Glutamatergic neuron (in vitro differentiated cells): ENCODE measurements at regions not wholly inside any gene's neighbourhood (a gene's known extent, or its start where the extent isn't known, plus 50 kb on each side); places are given as distances from the start of the nearest gene placed in this dataset.

ENCODE experiments used
- DNase-seq: peaks from one replicate; pipeline ENCODE4 v3.0.0; 2022
- H3K27ac Mint-ChIP-seq: one replicate; pipeline ENCODE4 v1.8.0; 2020; ENCODE audit warnings: mild to moderate bottlenecking, mixed read lengths, inconsistent platforms; ENCODE audit not compliant: unreplicated experiment
- H3K27me3 Mint-ChIP-seq: one replicate; pipeline ENCODE4 v1.8.0; 2020; ENCODE audit warnings: mild to moderate bottlenecking, moderate library complexity, mixed read lengths, inconsistent platforms; ENCODE audit not compliant: unreplicated experiment
- H3K36me3 Mint-ChIP-seq: one replicate; pipeline ENCODE4 v1.8.0; 2020; ENCODE audit warnings: mild to moderate bottlenecking, mixed read lengths, inconsistent platforms; ENCODE audit not compliant: unreplicated experiment
- H3K4me1 Mint-ChIP-seq: one replicate; pipeline ENCODE4 v1.8.0; 2020; ENCODE audit warnings: mild to moderate bottlenecking, low read depth, mixed read lengths, inconsistent platforms; ENCODE audit not compliant: unreplicated experiment
- H3K4me3 Mint-ChIP-seq: one replicate; pipeline ENCODE4 v1.8.0; 2020; ENCODE audit warnings: mild to moderate bottlenecking, mixed read lengths, inconsistent platforms; ENCODE audit not compliant: unreplicated experiment
- H3K9me3 Mint-ChIP-seq: one replicate; pipeline ENCODE4 v1.8.0; 2020; ENCODE audit warnings: mild to moderate bottlenecking, moderate library complexity, mixed read lengths, inconsistent platforms; ENCODE audit not compliant: unreplicated experiment
- TF ChIP-seq, protein P1 (sequence below): fragments of 200-600 bp; sonication (generic); IDR thresholded peaks from one replicate; pipeline ENCODE4 v1.5.0; 2021; ENCODE audit not compliant: partially characterized antibody, unreplicated experiment

DNA sequence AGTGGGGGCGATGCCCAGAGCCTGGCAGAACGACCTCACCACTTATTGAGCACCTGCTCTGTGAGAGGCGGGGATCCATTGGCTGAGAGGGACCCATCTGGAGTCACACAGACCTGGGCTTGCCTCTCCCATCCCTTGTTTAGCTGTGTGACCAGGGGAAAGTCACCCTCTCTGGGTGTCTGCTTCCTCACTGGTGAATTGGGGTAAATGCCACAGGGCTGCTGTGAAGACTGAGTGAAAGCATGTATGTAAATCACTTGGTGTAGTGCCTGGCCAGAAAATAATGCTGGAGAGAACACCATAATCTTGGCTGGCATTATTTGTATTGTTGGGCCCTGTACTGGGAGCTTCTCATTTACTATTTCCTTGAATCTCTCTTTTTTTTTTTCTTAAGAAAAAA lies 83.4 kb upstream of the PRL start:
- Mint-ChIP-seq H3K9me3 (peaks cover 2% of the 10 kb centered on the region), H3K4me1 (no peaks in the 10 kb centered on the region), H3K27me3 (no peaks in the 10 kb centered on the region), H3K36me3 (no peaks in the 10 kb centered on the region), H3K4me3 (no peak overlapping the region), H3K27ac (no peak overlapping the region)
- TF ChIP-seq, protein P1, sequence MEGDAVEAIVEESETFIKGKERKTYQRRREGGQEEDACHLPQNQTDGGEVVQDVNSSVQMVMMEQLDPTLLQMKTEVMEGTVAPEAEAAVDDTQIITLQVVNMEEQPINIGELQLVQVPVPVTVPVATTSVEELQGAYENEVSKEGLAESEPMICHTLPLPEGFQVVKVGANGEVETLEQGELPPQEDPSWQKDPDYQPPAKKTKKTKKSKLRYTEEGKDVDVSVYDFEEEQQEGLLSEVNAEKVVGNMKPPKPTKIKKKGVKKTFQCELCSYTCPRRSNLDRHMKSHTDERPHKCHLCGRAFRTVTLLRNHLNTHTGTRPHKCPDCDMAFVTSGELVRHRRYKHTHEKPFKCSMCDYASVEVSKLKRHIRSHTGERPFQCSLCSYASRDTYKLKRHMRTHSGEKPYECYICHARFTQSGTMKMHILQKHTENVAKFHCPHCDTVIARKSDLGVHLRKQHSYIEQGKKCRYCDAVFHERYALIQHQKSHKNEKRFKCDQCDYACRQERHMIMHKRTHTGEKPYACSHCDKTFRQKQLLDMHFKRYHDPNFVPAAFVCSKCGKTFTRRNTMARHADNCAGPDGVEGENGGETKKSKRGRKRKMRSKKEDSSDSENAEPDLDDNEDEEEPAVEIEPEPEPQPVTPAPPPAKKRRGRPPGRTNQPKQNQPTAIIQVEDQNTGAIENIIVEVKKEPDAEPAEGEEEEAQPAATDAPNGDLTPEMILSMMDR, result no peak
- no peak for DNase-seq

DNA sequence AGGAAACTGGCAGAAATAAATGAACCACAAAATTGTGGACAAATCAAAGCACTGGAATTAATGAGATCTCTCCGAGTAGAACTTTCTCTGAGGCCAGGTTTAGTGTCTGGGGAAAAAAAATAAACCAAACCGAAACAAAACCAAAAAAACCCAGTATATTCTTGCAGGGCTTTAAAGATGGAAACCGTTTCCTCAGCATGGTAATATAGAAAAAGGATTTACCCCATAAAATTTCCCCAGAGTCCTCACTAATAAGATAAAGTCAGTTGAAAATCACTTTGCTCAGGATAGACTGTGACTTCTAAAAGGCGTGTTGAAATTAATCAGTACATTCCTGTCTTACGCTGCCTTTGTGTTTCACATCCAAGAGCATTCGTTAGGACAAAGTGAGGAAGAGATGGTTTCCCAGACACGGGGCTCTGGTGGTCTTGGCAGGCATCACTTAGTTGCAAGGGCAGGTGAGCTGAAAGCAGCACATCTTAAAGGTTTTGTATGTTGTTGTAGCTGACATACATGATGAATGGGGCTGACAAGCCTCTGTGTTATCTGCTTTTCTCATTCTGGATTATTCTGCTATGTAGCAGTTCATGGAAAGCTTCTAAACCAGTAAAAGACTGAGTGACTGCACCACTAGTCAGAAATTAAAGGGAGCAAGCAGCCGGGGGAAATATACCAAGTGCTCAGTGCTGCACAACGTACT lies 85.2 kb upstream of the PRL start:
- Mint-ChIP-seq H3K4me1 (no peaks in the 10 kb centered on the region), H3K36me3 (peaks cover 5% of the 10 kb centered on the region), H3K27ac (no peak overlapping the region), H3K9me3 (peaks cover 2% of the 10 kb centered on the region), H3K4me3 (no peak overlapping the region), H3K27me3 (peaks cover 2% of the 10 kb centered on the region)
- no peak for DNase-seq
- TF ChIP-seq, protein P1, result no peak

DNA sequence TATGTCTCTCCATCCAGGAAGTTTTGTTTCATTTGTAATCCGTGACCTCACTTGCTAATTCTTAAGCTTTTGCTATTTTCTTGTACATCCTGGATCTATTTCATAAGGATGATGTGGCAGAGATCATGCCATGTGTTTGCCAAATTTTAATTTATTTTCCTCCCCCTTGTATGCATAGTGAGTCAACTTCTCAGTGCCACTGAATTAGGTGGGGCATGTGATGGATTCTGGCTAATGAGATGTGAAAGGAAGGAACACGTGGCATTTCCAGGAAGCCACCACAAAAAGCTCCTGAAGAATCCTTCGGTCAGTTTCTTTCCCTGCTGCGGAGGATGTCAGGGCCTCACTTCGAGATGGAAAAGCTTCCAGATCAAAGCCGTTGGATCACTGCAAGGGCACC lies 86.2 kb upstream of the PRL start:
- peaks cover 2% of the 10 kb centered on the region for H3K9me3 Mint-ChIP-seq
- H3K27ac Mint-ChIP-seq, result no peak overlapping the region
- H3K4me1 Mint-ChIP-seq, result no peaks in the 10 kb centered on the region
- H3K36me3 Mint-ChIP-seq, result peaks cover 5% of the 10 kb centered on the region
- DNase-seq, result no peak
- peaks cover 2% of the 10 kb centered on the region for H3K27me3 Mint-ChIP-seq
- TF ChIP-seq, protein P1, result no peak
- no peak overlapping the region for H3K4me3 Mint-ChIP-seq

DNA sequence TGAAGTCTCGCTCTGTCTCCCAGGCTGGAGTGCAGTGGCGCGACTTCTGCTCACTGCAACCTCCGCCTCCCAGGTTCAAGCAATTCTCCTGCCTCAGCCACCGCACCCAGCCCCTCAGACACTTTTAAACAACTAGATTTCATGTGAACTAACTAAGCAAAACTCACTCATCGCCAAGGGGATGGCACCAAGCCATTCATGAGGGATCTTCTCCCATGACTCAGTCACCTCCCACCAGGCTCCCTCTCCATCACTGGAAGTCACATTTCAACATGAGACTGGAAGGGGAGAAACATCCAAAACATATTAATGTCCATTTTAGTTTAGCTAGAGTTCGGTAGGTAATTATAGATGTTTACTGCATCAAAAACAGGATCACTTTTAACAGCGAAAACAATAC lies 95.9 kb upstream of the PRL start:
- TF ChIP-seq, protein P1, result no peak
- Mint-ChIP-seq H3K4me3 (no peak overlapping the region), H3K27ac (no peak overlapping the region), H3K9me3 (no peaks in the 10 kb centered on the region), H3K36me3 (peaks cover 5% of the 10 kb centered on the region), H3K27me3 (peaks cover 2% of the 10 kb centered on the region), H3K4me1 (peaks cover 6% of the 10 kb centered on the region)
- DNase-seq, result no peak

DNA sequence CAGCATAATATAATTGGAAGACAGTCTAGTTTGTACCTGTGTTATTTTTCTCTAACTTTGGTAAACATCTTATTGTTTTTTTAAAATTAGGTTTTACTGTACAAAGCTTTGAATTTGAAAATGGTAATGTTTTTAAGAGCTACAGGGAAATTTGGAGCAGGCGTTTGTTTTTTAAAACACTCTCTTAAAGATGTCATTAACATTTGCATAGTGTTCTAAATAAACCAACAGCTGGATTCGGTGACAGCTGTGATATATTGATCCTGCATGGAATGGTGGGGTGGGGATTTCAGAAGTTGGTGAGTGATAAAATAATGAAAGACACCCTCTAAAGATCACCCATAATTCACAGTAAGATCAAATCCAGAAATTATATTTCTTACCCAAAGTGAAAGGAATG lies 97.9 kb upstream of the PRL start:
- TF ChIP-seq, protein P1, result no peak
- Mint-ChIP-seq H3K27me3 (peaks cover 2% of the 10 kb centered on the region), H3K4me1 (peaks cover 6% of the 10 kb centered on the region), H3K4me3 (no peak overlapping the region), H3K9me3 (no peaks in the 10 kb centered on the region), H3K27ac (no peak overlapping the region), H3K36me3 (no peaks in the 10 kb centered on the region)
- DNase-seq, result no peak
